IPS-NIHi7 (cell line): ENCODE measurements at regions not wholly inside any gene's neighbourhood (a gene's known extent, or its start where the extent isn't known, plus 50 kb on each side); places are given as distances from the start of the nearest gene placed in this dataset.
"Not testable (repeated sequence)": the region's sequence is repeated elsewhere in the genome, so short reads cannot be mapped to it uniquely, and the experiment has no call there.

Source experiments
- DNase-seq: peaks from one replicate; pipeline ENCODE4 v3.0.0; 2012; ENCODE audit warnings: mixed read lengths; ENCODE audit errors: extremely low spot score

DNA sequence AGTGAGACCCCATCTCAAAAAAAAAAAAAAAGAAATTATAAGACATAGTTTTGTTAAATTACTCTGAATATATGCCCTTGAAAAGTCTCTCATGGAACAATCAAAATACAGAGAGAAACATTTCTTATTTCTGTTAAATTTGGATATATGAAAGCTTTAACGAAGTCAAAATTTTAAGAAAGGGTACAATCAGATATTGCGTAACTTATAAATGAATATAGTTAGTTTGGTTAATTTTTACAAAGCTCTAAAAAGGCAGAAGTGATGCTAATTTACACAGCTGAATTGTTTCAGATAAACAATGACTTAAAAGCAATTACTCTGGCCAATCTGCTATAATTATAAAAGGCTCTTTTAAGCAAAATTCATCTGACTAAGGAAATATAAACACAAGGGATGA, 611.6 kb upstream of the CCDC179 start:
- no peak for DNase-seq

DNA sequence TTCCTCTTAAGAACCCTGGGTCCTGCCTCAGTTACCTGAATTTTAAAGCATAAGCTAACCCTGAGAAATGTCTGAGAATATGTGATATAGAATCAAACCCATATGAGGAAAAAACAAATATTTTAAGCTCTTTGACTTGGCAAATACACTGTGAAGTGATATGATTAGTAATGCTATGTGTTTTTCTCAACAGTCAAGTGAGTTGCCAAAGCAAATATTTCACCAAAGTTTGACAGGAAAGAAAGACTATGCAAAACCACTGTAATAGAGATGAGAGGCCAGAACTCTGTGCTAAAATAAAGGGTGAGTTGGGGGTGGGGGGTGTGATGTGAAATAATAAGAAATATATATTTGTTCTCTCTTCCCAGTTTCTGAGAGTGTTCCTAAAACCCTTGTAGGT, 613.5 kb upstream of the CCDC179 start:
- no peak for DNase-seq

DNA sequence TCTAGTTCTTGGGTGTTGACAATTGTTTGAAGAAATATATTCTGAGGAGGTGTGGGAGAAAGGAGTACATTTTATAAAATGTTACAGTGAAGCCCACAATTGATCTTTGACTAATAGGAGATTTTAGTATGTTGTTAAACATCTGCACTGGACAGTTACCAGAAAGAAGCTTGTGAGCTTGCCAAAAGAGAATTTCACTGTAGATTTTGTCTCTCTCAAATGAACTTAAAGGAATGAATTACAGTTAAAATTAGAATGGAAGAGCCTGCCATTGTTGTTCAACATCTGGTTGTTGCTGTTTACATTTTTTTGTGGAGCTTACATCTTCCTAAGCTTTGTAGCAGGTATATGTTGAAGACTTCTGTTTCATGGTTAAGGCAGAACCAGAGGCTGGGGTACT, 620.5 kb upstream of the CCDC179 start:
- no peak for DNase-seq

DNA sequence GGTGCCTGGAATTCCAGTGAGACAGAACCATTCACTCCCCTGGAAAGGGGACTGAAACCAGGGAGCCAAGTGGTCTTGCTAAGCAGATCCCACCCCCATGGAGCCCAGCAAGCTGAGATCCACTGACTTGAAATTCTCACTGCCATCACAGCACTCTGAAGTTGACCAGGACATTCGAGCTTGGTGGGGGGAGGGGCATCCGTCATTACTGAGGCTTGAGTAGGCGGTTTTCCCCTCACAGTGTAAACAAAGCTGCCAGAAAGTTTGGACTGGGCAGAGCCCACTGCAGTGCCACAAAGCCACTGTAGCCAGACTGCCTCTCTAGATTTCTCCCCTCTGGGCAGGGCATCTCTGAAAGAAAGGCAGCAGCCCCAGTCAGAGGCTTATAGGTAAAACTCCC, 623.9 kb upstream of the CCDC179 start:
- not testable (repeated sequence) for DNase-seq

DNA sequence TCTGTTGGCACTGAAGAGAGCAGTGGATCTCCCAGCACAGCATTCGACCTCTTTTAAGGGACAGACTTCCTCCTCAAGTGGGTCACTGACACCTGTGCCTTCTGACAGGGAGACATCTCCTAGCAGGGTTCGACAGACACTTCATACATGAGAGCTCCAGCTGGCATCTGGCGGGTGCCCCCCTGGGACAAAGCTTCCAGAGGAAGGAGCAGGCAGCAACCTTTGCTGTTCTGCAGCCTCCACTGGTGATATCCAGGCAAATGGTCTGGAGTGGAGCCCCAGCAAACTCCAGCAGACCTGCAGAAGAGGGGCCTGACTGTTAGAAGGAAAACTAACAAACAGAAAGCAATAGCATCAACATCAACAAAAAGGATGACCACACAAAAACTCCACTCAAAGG, 624.3 kb upstream of the CCDC179 start:
- DNase-seq = not testable (repeated sequence)

DNA sequence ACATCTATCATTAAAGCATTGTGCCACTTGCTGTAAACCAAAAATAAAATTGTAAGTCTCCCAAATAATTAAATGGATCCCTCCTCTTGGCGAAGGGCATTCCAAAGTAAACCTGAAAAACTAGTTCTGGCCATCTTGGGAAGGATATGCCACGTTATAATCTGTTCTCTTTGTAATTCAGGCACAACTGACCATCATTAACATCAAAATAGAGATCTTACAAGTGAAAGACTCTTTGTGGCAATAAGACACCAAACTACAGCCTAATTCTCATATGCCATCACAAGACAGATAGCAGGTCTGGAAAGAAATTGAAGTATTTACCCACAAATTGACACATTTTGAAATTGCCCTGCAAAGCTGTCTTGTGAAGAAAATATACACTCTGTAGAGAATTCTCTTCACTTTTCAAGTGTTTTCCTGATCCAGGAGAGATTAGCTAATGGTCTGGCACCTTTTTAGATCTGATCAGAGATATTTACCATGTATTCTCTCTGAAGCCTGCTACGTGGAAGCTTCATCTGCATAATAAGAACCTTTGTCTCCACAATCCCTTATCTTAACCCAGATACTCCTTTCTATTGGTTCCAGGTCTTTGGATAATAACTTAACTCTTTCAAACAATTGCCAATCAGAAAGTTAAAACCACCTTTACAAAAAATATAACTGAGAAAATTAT, 630.4 kb upstream of the CCDC179 start:
- no peak for DNase-seq

DNA sequence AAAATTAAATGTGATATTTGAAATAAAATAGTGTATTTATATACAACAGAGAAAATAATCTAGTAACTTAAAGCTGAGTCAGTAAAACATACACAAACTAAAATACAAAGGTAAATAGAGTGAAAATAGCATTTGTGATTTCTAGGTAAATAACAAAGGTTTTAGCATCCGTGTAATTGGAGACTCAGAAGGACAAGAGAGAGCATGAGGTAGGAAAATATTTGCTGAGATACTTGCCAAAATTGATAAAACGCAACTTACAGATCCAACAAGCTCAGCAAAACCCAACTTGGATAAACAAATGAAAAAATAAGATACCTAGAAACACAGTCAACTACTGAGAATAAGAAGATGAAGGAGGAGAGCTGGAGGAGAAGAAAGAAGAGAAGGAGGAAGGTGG, 634.7 kb upstream of the CCDC179 start:
- no peak for DNase-seq

DNA sequence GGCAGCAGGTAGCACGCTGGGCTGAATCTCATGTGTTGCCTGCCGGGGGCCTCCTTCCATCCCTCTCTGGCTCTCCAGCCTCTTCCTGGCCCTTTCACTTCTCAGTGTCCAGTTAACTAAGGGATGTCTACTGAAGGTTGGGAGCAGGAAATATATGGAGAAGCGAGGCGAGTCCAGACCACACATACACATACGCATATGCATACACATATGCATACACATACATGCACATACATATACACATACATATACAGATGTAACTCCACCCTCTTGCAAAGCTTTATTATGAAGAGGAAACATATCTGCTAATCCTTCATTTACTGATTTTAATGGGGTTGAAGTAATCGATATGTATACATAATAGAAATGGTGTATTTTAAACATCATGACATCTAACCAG, 636.1 kb upstream of the CCDC179 start:
- no peak for DNase-seq

DNA sequence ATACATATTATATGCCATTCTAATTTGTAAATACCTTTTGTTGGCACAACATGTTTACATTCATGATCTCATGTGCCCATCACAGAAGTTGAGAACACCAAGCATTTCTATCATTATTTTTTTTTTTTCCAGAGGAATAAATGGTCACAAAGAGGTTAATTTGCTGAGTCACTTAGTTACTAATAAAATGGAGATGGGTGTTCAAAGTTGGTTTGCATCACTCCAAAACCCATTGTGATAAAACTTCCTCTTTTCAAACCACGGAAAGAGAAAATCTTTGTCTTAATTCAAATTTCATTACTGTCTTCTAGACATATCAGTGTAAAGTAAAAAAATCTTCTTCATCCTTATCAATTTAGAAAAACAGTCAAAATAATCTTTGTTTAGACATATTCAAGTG, 636.8 kb upstream of the CCDC179 start:
- DNase-seq = no peak

DNA sequence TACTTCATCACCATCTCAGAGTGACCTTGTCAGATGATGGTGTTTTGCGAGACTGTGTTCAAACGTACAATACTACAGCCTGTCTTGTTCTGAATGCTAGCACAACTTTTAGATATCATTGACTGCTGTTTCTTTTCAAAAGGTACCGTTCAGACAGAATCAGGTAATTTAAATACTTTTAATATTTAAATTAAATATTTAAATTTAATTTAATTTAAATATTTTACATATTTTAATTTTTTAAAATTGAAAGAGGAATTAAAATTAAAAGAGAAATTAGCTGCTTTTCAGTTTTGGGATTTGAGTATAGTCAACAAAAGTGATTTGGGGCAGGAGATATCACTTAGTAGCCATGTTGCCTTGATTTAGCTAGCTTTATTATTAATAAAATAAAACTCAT, 642.1 kb upstream of the CCDC179 start:
- DNase-seq = no peak

DNA sequence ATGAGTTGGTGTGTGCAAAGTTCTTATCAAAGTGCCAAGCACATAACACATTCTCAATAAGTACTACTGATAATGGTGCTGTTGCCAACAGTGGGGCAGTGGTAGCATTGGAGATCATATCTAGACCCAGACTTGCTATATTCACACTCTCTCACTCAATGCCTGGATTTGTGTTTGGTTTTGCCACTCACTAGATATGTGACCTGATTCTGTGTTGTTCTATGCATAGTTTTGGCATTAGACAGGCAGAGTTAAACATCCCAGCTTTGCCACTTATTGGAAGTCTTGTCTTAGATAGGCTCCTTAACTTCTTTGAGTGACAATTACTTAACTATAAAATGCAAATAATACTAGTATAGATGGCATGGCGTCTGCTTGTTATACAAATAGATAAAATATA, 642.6 kb upstream of the CCDC179 start:
- DNase-seq = no peak

DNA sequence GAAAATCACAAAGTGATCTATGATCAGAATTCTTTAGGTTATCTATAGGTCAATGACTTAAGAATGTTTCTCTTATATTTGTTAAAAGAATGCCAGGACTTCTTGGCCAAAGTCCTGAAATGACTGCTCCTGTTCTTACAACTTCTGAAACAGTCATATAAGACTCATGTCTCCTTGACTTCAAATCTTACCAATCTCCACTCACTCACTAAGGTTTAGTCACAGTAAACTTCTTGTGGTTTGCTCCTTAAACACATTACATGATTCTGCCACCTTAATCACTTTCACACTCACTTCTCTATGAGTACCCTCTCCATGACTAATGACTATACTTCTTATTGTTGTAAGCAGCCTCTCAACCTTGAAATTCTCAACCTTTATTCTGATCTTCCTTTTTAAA, 648.7 kb upstream of the CCDC179 start:
- no peak for DNase-seq

DNA sequence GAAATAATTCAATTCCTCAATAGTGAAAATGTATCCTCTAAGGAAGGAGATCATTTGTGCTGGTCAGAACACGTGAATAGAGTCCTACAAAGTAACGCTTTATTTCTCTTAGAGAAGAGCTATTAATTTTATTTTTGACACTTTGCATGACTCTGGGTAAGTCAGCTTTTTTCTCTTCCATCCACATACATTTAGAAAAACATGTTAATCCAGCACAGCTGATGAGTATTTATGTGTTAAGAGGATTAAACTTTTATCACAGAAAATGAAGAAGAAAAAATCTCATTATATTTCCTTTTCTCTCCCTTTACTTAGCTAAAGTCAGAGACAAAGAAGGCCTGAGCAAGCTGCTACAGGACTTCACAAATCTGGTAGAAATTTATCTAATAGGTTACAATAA, 649.5 kb upstream of the CCDC179 start:
- DNase-seq = no peak

DNA sequence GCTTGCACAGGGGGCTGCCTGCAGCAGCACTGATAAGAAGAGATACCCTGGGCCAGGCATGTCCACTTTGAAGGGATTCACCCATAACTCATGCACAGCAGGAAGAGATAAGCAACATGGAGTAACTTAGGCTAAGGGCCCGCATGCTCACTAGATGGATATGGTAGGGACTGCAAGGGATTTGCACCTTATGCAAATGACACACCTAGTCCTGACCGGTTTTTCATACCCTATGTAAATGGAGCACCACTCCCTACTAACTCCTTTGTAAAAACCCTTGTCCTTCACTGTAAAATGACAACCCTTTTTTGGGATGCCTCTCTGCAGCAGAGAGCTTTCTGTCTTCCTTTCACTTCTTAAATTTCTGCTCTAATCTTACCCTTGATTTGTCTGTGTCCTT, 658.9 kb upstream of the CCDC179 start:
- DNase-seq = no peak

DNA sequence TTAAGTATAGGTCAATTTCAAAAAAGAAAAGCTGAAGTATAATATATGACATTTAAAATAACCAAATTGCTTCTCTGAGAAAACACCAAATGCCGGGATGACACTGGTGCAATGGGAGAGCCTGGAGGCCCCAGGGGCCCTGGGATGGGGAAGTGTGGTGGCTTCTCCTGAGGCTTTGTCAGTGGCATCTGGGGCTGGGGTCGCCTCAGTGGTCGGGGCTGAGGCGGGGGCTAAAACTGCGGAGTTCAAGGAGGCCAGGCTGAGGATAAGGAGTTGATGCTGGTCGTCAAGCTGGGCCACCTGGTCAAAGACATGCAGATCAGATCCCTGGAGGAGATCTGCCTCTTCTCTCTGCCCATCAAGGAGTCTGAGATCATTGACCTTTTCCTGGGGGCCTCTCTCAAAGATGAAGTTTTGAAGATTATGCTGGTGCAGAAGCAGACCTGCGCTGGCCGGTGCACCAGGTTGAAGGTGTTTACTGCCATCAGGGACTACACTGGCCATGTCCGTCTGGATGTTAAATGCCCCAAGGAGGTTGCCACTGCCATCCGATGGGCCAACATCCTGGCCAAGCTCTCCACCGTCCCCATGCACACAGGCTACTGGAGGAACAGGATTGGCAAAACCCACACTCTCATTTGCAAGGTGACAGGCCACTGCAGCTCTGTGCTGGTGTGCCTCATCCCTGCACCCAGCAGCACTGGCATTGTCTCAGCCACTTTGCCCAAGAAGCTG, 660.1 kb upstream of the CCDC179 start:
- no peak for DNase-seq

DNA sequence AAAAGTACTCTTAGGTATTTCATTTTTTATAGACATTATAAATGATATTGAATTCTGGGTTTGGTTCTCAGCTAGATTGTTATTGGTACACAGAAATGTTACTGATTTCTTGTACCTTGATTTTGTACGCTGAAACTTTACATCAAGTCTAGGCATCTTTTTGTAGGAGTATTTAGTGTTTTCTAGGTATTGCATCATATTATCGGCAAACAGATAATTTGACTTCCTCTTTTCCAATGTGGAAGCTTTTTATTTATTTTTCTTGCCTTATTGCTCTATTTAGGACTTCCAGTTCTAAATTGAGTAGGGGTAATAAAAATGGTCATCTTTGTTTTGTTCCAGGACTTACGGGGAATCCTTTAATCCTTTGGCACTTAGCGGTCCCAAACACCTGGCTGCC, 676.6 kb upstream of the CCDC179 start:
- DNase-seq = no peak

DNA sequence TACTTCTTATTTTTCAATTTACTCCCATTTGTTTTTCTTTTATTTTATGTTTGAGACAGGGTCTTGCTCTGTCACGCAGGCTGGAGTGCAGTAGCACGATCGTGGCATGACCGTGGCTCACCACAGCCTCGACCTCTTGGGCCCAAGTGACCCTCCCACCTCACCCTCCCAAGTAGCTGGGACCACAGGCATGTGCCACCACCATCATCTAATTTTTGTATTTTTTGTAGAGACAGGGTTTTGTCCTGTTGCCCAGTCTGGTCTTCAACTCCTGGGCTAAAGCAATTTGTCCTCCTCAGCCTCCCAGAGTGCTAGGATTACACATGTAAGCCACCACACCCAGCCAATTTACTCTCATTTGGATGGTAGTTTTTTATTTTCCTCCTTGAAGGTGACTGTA, 679.3 kb upstream of the CCDC179 start:
- DNase-seq = no peak

DNA sequence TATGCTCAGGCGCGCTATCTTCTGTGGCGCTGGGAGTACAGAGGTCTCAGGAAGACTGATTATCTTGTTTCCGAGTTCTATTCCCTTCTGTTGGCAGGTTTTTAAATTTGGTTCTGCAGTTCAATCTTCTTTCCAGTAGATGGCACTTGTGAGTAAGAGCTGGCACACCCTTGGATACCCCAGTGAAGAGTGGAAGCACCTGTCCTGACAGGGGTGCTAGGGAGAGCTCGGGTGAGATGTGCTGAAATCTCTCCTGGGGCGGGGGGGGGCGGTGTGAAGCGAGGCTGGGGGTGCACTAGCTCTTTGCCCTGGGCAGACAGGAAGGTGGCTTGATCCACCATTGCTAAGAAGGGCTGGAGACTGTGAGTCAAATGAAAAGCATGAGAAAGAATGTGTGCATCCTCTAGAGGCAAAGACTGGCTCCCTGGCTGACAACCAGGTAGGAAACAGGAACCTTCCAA, 679.9 kb upstream of the CCDC179 start:
- DNase-seq = peak; percentile 73

DNA sequence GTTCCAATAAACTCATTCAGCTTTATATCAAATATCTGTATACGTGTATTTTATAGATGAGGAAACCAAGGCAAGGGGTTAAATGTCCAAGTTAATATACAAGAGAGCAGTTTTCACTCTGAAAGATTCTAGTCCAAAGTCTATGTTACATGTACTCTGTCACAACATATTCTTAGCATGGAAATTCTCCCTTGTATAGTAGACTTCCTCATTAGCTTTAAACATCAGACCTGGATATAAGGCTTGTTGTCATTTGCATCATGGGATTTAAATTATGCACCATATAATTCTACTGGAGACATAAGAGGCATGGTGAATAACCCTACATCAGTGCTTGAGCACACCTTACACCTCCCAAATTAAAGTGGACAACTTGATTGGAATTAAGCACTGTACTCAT, 681.9 kb upstream of the CCDC179 start:
- DNase-seq = no peak

DNA sequence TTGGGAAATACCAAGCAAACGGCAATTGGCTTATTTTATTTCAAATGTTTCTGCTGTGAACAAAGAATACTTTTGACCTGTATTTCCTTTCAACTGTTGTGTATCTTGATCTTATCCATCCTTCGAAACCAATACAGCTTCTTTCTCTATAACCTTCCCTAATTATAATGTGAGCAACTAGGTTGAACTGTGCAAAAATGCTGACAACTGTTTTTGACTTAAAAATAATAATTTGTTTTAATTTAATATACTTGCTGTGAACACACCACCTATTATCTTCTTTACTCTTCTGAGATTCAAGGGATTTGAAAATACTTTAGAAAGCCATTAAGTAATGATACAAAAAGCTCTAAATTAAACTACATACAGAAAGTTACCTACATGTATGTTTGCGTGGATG, 682.5 kb upstream of the CCDC179 start:
- no peak for DNase-seq

DNA sequence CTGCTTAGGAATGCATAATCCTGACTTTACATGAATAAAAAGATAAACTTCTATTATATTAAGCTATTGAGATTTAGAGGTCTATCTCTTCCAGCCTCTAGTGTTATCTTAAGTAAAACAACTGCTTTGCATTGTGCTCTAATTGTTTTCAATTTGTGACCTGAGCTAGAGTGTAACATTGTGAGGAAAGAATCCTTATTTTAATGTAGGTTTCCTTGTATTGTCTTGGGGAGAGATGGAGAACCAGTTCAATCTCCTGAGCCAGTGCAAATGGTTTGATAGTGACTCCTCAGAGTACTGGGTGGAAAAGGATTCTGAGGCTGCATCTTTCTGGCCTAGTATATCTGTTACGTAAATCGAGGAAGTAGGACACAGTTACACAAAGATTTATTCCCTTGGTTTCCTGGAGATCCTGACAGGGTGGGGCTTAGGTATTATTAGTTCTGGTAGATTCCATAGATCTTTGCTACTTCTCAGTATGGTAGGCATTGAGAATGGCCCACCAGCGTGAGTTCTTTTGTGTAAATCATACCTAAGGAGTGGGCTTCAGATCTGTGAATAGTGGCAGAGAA, 683.5 kb upstream of the CCDC179 start:
- DNase-seq = no peak

DNA sequence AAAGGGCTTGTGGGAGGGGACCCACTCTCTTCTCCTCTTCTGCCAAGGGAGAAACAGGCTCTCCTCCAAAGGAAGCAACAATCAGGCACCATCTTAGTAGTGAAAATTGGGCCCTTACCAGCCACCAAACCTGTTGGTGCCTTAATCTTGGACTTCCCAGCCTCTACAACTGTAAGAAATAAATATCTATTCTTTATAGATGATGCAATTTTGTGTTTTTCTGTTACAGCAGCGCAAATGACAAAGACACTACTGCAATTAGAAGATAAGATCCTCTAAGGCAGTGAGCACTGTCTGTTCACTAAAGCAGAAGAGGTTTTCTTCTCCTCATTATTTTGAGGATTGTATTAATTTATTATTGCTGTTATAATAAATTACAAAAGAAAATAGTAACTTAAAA, 691.4 kb upstream of the CCDC179 start:
- no peak for DNase-seq

DNA sequence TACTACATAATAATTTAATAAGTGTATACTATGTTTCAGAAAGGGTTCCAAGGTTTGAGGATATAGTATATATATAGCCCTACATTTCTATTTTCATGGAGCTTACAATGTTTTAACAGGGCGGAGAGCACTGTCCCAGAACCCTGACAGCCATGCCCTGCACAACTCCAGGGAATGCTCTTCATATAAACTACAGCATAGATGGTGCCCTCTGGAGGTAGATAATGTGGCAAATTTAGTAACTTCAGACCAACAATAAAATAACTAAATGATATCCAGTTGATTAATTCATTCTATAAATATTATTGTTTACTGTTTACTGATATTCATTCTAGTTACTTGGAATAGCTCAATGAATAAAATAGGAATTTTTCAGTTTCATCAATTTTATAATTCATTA, 693.7 kb upstream of the CCDC179 start:
- DNase-seq = no peak
